K562 (cell line): ENCODE measurements at regions not wholly inside any gene's neighbourhood (a gene's known extent, or its start where the extent isn't known, plus 50 kb on each side); places are given as distances from the start of the nearest gene placed in this dataset.

Experiments used
- ATAC-seq: fragments of 200-7000 bp; cut with Tn5 transposase; 3 replicates; pipeline ENCODE4 v1.9.1; 2020; ENCODE audit warnings: moderate library complexity
- BruUV-seq: library from RNA; stranded (reverse); fragments of 400-500 nt; replicated peaks from 2 replicates; lab custom pipeline; 2021; lab: Mats Ljungman, UMichigan
- CTCF ChIA-PET: fragments of 300-600 bp; formaldehyde crosslinking; extraction: SDS; loops from one replicate; lab custom pipeline; 2021; ENCODE audit warnings: low intra/inter-chr PET ratio; lab: Yijun Ruan, JAX
- POLR2A ChIA-PET: fragments of 300-600, 350-650 bp; sonication (Branson Sonifier 250); formaldehyde crosslinking; extraction: SDS; loops from one replicate; lab custom pipeline; 2021; ENCODE audit warnings: antibody characterized with exemption, inconsistent platforms; lab: Yijun Ruan, JAX
- DNase-seq, 4 experiments: peaks; one replicate each; pipeline versions ENCODE4 v3.0.0 to v3.0.0-alpha.2; 2011 to 2018; ENCODE audit warnings: low spot score in 3 of 4, mixed read lengths in 3 of 4; ENCODE audit errors: extremely low read depth in 1 of 4
- FAIRE-seq: peaks from 2 replicates; lab custom pipeline; 2011; peaks lifted over from hg19 to GRCh38; lab: Jason Lieb, UNC
- H2AFZ ChIP-seq: 2 replicates; pipeline ENCODE4 v1.6.0; 2011; ENCODE audit warnings: low read depth, low read length, control low read depth, inconsistent platforms
- H3K27ac ChIP-seq: fragments of 200-600 bp; 3 replicates; pipeline ENCODE4 v1.8.0; 2011; ENCODE audit warnings: low read depth, mild to moderate bottlenecking, control low read depth, inconsistent platforms, low read length, moderate library complexity, mixed read lengths; ENCODE audit errors: extremely low read depth
- H3K27me3 ChIP-seq, 2 experiments: fragments of 300-600 bp in 1 of 2; 2 replicates in 1 of 2; 3 replicates in 1 of 2; pipeline versions ENCODE4 v1.6.0 to v1.8.0; 2011; ENCODE audit warnings: inconsistent platforms in 2 of 2, low read length in 2 of 2, mild to moderate bottlenecking in 1 of 2, mixed read lengths in 1 of 2, moderate library complexity in 1 of 2; ENCODE audit not compliant: control insufficient read depth in 2 of 2, insufficient read depth in 2 of 2
- H3K36me3 ChIP-seq: fragments of 300-600 bp; 3 replicates; pipeline ENCODE4 v1.8.0; 2011; ENCODE audit warnings: mild to moderate bottlenecking, low read length, inconsistent platforms; ENCODE audit not compliant: control insufficient read depth, insufficient read depth
- H3K4me1 ChIP-seq, 2 experiments: fragments of 200-600 bp in 1 of 2; replicated peaks in 1 of 2; 2 replicates in 1 of 2; 3 replicates in 1 of 2; pipeline versions ENCODE4 v1.5.1 to v1.8.0; 2011; ENCODE audit warnings: inconsistent platforms in 2 of 2, low read length in 2 of 2, mild to moderate bottlenecking in 1 of 2, mixed read lengths in 1 of 2, moderate library complexity in 1 of 2; ENCODE audit not compliant: control insufficient read depth in 2 of 2, insufficient read depth in 2 of 2
- H3K4me2 ChIP-seq: 2 replicates; pipeline ENCODE4 v1.6.1; 2011; ENCODE audit warnings: low read length, control low read depth, inconsistent platforms, mixed read lengths; ENCODE audit not compliant: insufficient read depth
- H3K4me3 ChIP-seq: fragments of 200-600 bp; sonication (generic), shearing (Covaris generic); 2 replicates; pipeline ENCODE4 v1.5.1; 2016; ENCODE audit warnings: control low read depth, inconsistent platforms
- H3K79me2 ChIP-seq: fragments of 200-600 bp; 3 replicates; pipeline ENCODE4 v1.8.0; 2011; ENCODE audit warnings: low read length, inconsistent platforms; ENCODE audit not compliant: control insufficient read depth, insufficient read depth
- H3K9ac ChIP-seq, 2 experiments: 2 replicates each; pipeline versions ENCODE4 v1.6.0 to v1.6.1; 2011; ENCODE audit warnings: low read depth in 2 of 2, low read length in 2 of 2, control low read depth in 1 of 2, inconsistent platforms in 1 of 2, mild to moderate bottlenecking in 1 of 2, mixed read lengths in 1 of 2; ENCODE audit not compliant: insufficient read depth in 1 of 2
- H3K9me1 ChIP-seq: one replicate; pipeline ENCODE4 v1.6.0; 2011; ENCODE audit warnings: inconsistent platforms, mild to moderate bottlenecking, low read length, moderate library complexity; ENCODE audit not compliant: control insufficient read depth, insufficient read depth
- H3K9me3 ChIP-seq: replicated peaks from 2 replicates; pipeline ENCODE4 v1.5.1; 2011; ENCODE audit warnings: low read depth, low read length, inconsistent platforms; ENCODE audit not compliant: control insufficient read depth, insufficient read depth
- H4K20me1 ChIP-seq: replicated peaks from 2 replicates; pipeline ENCODE4 v1.6.1; 2011; ENCODE audit warnings: low read length, inconsistent platforms, mixed read lengths; ENCODE audit not compliant: control insufficient read depth, insufficient read depth
- FOXM1 ChIP-seq, 2 experiments: fragments of 450-650 bp in 1 of 2; sonication (generic) in 1 of 2; formaldehyde crosslinking in 1 of 2; IDR thresholded peaks; 2 replicates each; pipeline versions ENCODE4 v1.6.1 to v1.9.0; 2017 to 2022; ENCODE audit warnings: low read depth in 2 of 2, mild to moderate bottlenecking in 2 of 2, missing genetic modification reagents in 1 of 2, moderate library complexity in 1 of 2
- HNRNPL ChIP-seq: fragments of 200-400 bp; formaldehyde crosslinking; IDR thresholded peaks from 2 replicates; pipeline ENCODE4 v1.6.1; 2017; ENCODE audit warnings: low read depth, mild to moderate bottlenecking, low read length
- KDM1A ChIP-seq, 2 experiments: fragments of 450-650 bp; IDR thresholded peaks; 2 replicates each; pipeline ENCODE4 v1.6.1; 2016; ENCODE audit warnings: mild to moderate bottlenecking in 2 of 2
- NCOA4 ChIP-seq: fragments of 450-650 bp; IDR thresholded peaks from 2 replicates; pipeline ENCODE4 v1.6.1; 2018; ENCODE audit warnings: mild to moderate bottlenecking; ENCODE audit not compliant: partially characterized antibody
- NR1H2 ChIP-seq: sonication (generic); formaldehyde crosslinking; IDR thresholded peaks from 2 replicates; pipeline ENCODE4 v1.4.0; 2020; ENCODE audit warnings: mild to moderate bottlenecking, missing genetic modification reagents
- XRCC5 ChIP-seq: fragments of 200-400 bp; formaldehyde crosslinking; IDR thresholded peaks from 2 replicates; pipeline ENCODE4 v1.6.1; 2017; ENCODE audit warnings: low read depth, mild to moderate bottlenecking, low read length
- ZNF124 ChIP-seq: sonication (generic); formaldehyde crosslinking; IDR thresholded peaks from 2 replicates; pipeline ENCODE4 v1.8.1; 2022; ENCODE audit warnings: missing genetic modification reagents
- ZNF354B ChIP-seq: fragments of 250-450 bp; sonication (Bioruptor Pico); IDR thresholded peaks from 2 replicates; pipeline ENCODE4 v1.4.0; 2020
- ZNF431 ChIP-seq: sonication (generic); formaldehyde crosslinking; IDR thresholded peaks from 2 replicates; pipeline ENCODE4 v1.8.0; 2022; ENCODE audit warnings: mild to moderate bottlenecking, missing genetic modification reagents
- ZNF507 ChIP-seq: conservative IDR thresholded peaks from 2 replicates; pipeline ENCODE4 v1.6.1; 2017; ENCODE audit warnings: missing genetic modification characterization, missing compliant biosample characterization
- WGBS: fragments of 100-300 bp; shearing (Covaris generic); methylation state at CpG from one replicate; pipeline ENCODE4 v1.1.6; 2016; ENCODE audit warnings: low coverage, mixed read lengths; ENCODE audit not compliant: insufficient coverage; ENCODE audit errors: missing lambda C conversion rate; 5-methylcytosine and 5-hydroxymethylcytosine counted together
- in situ Hi-C: fragments of 300-500 bp; cut with MboI; formaldehyde crosslinking; loops from 4 replicates; pipeline ENCODE4 v1.15.0; 2018; ENCODE audit warnings: inconsistent platforms, mixed read lengths
- intact Hi-C: fragments of 100-400 bp; cut with micrococcal nuclease; formaldehyde crosslinking; loops from 2 replicates; pipeline ENCODE4 v1.14.2; 2022
- TF ChIP-seq, protein P1 (sequence below), 3 experiments: fragments of 200-800 bp in 1 of 3; fragments of 250-450 bp in 1 of 3; fragments of 450-650 bp in 1 of 3; sonication (Bioruptor Pico) in 1 of 3; sonication (Bioruptor generic) in 1 of 3; formaldehyde crosslinking in 1 of 3; IDR thresholded peaks; 2 replicates each; pipeline versions ENCODE4 v1.6.1 to v1.8.0; 2016 to 2022; ENCODE audit warnings: mild to moderate bottlenecking in 2 of 3, missing genetic modification characterization in 2 of 3, missing compliant biosample characterization in 1 of 3, moderate library complexity in 1 of 3

DNA sequence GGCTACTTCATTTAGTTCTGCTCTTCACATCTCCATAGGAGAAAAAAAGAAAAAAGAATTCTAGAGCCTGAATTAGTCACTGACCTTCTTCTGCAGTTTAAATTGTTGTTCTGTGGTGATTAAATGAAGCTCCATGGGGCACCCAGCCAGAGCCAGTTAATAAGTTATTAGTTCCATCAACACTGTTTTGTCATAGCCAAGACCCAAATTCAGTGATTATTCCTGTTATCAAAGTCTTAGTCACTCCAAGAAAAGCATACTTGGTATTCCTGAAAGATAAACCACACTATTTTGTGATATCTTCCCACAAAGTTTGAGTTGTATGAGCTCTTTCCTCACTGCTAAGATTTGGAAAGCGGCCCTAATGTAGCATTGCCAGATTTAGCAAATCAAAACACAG lies 134.8 kb upstream of the RGMB start (continued):
- TF ChIP-seq FOXM1 (IDR thresholded peaks at IDR 0.05; ENCODE audit: low read depth) = no peak
- TF ChIP-seq FOXM1 (CRISPR knock-in tag; IDR thresholded peaks at IDR 0.05; ENCODE audit: low read depth) = no peak
- TF ChIP-seq ZNF431 (CRISPR knock-in tag) = no peak
- TF ChIP-seq NCOA4 = no peak
- TF ChIP-seq, protein P1, sequence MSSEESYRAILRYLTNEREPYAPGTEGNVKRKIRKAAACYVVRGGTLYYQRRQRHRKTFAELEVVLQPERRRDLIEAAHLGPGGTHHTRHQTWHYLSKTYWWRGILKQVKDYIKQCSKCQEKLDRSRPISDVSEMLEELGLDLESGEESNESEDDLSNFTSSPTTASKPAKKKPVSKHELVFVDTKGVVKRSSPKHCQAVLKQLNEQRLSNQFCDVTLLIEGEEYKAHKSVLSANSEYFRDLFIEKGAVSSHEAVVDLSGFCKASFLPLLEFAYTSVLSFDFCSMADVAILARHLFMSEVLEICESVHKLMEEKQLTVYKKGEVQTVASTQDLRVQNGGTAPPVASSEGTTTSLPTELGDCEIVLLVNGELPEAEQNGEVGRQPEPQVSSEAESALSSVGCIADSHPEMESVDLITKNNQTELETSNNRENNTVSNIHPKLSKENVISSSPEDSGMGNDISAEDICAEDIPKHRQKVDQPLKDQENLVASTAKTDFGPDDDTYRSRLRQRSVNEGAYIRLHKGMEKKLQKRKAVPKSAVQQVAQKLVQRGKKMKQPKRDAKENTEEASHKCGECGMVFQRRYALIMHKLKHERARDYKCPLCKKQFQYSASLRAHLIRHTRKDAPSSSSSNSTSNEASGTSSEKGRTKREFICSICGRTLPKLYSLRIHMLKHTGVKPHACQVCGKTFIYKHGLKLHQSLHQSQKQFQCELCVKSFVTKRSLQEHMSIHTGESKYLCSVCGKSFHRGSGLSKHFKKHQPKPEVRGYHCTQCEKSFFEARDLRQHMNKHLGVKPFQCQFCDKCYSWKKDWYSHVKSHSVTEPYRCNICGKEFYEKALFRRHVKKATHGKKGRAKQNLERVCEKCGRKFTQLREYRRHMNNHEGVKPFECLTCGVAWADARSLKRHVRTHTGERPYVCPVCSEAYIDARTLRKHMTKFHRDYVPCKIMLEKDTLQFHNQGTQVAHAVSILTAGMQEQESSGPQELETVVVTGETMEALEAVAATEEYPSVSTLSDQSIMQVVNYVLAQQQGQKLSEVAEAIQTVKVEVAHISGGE (CRISPR knock-in tag; IDR thresholded peaks at IDR 0.05) = no peak

DNA sequence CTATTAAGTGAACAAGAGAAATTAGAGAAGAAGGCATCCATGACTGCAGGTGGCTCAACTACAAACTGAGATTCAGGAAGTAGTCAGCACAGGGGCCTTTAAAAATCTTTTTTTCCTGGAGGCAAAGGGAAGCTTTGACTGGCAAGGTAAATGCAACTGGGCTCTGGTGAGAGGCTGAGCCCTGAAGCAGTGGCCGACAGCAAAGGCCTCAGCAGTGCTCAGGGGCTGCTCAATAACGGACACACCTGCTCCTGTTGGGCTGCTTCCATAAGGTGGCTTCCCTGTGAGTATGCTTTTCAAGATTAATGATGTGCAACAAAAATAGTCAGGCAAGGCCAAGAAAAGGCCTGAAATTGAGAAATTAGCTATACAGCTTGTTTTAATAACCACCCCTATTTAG lies 134.2 kb upstream of the RGMB start:
- POLR2A ChIA-PET = no interaction called here
- no peaks in the 10 kb centered on the region for H3K4me1 ChIP-seq
- TF ChIP-seq XRCC5 (no peak), ZNF354B (CRISPR knock-in tag) (no peak), HNRNPL (no peak), ZNF124 (no peak), KDM1A (IDR thresholded peaks at IDR 0.05) (no peak), NR1H2 (CRISPR knock-in tag) (no peak), ZNF507 (no peak)
- TF ChIP-seq, all 486 proteins: peak for 0
- Histone ChIP-seq H3K79me2 (no peaks in the 10 kb centered on the region), H3K9me1 (no peaks in the 10 kb centered on the region), H3K9ac (no peak overlapping the region), H4K20me1 (no peaks in the 10 kb centered on the region), H3K4me2 (no peak overlapping the region), H3K36me3 (no peaks in the 10 kb centered on the region), H3K9me3 (no peaks in the 10 kb centered on the region), H2AFZ (no peak overlapping the region), H3K4me3 (no peak overlapping the region), H3K27ac (no peak overlapping the region), H3K27me3 (no peaks in the 10 kb centered on the region)
- in situ Hi-C loops = no loop called here
- no peak for DNase-seq
- intact Hi-C loops = no loop called here
- FAIRE-seq = no peak
- CTCF ChIA-PET = no interaction called here
- WGBS = 0% methylated on average over 2 of the region's 2 CpGs
- ATAC-seq = no peak
- BruUV-seq = no TSS peak
